GM19463 (cell line): ENCODE measurements at regions not wholly inside any gene's neighbourhood (a gene's known extent, or its start where the extent isn't known, plus 50 kb on each side); places are given as distances from the start of the nearest gene placed in this dataset.
"Not testable (repeated sequence)": the region's sequence is repeated elsewhere in the genome, so short reads cannot be mapped to it uniquely, and the experiment has no call there.

Experiments used
- ATAC-seq: cut with Tn5 transposase; IDR thresholded peaks from one replicate; pipeline ENCODE4 v1.9.1; 2021; ENCODE audit warnings: mild to moderate bottlenecking, moderate library complexity; ENCODE audit not compliant: unreplicated experiment

DNA sequence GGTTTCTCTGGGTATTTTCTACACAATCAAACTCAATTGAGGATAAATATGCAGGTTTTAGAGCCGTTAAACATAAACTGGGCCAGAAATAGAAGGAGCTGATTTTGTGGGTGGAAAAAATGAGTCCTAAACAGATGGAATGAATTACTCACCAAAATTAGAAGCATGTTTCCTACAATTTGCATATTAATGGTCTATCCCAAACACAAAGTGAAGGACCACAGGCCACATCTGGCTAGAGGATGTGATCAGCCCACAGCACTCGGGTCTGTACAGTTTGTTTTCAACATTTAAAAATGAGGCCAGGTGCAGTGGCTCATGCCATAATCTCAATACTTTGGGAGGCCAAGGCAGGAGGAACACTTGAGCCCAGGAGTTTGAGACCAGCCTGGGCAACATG, 296.3 kb downstream of the PREX1 start:
- no peak for ATAC-seq

DNA sequence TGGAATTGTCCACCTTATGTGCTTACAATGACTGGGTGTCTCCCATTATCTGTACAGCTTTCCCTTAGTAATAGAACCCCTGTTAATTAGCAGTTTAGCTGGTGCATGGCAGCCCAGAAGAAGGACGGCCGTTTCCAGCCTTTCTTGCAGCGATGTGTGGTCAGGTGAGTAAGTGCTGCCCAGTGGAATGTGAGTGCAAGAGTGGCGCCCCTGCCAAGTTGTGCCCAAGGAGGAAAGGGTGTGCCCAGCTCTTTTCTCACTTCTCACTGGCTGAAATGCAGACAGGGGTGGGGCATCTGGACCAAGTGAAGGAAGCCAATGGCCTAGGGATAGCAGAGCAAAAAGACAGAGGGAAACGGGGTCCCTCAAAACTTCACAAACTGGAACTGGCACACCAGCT, 296.8 kb downstream of the PREX1 start:
- no peak for ATAC-seq

DNA sequence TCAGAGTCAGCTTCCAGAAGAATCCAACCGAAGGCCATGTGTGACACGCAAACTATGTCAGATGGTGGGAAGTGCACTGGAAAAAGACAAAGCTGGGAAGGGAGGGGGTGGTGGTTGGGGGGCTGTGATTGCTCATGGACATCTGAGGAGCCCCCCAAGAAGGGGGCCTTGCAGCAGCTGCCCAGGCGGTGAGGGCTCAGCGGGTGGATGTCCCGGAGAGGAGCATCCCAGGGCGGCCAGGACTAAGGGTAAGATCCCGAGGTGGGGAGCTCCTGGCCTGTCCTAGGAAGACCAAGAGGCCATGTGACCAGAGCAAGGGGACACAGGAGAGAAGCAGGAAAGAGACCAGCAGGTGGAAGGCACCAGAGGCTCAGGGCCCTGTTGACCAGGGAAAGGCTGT, 299.5 kb downstream of the PREX1 start:
- no peak for ATAC-seq

DNA sequence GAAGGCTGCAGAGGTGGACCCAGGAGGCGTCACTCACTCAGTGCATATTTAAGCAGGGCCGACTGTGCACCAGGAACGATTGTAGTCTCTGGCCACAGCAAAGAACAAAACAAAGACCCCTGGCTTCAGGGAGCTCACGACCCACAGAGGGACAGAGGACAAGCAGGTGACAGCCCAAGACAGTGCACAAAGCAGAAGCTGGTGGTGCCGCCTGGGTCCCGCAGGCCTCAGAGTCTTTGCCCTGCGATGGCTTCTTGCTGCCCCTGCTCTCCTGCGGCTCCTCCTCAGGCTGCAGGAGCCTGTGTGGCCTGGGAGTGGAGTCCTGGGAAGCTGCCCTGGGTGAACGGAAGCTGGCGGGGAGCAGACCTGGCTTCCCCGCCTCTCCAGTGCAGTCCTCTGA, 300.0 kb downstream of the PREX1 start:
- no peak for ATAC-seq

DNA sequence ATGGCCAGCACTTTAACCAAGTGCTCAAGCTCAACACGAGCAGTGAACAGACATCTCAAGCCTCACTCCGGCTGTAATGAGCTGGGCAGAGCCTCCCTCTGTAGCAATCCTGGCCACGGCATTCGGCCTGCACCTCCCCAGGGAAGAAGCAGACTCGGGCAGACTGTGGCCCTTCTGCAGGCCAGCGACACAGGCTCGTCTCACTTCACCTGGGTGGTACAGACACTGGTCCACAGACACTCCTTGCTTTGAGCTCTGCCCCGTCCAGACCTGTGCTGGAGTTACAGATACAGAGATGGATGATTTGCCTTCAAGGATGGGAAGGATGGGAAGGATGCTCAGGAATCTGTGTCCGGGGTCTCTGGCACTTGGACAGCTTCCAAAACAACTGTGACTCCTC, 300.9 kb downstream of the PREX1 start:
- ATAC-seq: no peak

DNA sequence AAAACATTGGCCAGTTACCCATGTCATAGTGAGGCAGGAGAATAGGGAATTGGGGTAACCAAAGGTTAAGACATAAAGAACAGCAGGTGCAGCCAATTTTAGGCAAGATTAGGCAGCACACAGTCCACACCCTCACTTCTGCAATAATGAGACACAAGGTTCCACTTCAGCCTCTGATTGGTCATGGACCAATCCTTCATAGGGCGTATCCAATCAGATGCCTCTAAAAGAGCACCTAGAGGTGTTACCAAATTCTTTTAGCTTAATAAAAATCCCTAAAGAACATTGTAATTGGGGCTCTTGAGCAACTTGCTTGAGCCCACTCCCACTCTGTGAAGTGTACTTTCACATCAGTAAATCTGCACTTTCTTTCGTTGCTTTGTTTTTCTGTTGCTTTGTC, 302.4 kb downstream of the PREX1 start:
- no peak for ATAC-seq

DNA sequence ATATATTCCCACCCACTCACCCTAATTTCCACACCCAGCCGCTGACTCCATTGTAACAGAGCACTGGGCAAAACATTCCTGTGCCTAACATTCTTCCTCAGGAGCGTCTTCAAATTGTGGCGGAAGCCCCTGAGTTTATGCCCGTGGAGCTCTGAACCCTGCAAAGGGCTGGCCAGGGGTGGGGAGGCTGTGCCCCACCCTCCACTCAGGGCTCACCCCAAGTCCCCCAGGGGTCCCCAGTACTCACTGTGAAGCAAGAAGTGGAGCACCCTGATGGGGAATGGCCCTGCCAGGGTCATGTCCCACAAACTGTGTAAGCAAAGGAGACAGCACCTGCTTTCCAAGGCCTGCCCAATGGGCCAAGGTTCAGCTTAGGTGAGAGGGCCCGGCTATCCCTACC, 303.2 kb downstream of the PREX1 start:
- no peak for ATAC-seq

DNA sequence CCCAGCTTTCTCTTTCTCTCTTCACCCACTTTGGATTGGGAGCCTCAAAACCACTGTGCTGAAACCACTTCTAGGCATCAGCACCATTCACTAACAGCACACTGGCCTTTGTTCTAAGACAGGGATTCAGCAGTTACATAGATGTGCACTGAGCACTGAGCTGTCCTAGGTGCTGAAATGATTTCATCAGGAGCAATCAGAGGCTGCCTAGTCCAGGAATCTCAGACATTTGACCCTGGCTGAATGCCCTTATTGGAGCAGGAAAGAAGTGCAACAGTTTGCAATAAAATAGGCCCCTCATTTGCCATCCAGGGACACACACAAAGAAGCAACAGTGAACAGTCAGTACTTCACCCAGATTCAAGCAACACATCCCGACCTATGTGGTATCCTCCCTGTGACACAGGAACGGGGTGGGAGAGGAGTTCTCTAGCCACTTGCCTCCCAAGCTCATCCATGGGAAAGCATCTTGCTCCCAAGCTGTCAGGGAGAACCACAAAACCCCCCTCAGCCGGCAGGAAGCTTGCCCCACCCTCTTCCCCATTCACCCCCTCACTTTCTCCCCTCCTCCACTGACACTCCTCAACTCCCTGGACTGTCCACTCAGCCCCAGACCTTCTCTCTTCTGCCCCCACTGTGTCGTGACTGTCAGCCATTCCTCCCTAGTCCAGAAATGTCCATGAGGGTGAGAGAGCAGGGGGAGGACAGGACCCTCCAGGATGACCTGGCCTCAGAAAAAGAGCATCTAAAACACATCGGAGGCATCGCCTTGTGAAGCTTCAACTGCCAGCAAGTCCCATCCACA, 304.4 kb downstream of the PREX1 start:
- no peak for ATAC-seq

DNA sequence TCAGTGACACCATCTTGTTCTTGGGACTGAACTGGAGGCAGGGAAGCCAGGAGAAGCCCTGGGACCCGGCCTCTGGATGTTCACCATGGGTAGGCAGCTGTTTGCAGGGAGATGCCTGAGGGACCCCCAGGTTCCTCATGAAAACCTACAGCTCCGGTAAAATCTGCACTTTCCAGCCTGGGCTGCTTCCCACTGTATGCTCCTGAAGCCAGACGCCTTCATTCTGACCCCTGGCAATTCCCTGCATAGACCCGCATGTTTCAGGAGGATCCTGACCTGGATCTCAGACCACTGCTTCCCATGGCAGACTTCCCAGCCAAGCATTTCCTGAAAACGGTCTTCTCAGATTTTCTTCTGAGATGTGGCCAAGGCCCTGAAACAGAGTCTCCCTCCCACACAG, 306.7 kb downstream of the PREX1 start:
- ATAC-seq: no peak

DNA sequence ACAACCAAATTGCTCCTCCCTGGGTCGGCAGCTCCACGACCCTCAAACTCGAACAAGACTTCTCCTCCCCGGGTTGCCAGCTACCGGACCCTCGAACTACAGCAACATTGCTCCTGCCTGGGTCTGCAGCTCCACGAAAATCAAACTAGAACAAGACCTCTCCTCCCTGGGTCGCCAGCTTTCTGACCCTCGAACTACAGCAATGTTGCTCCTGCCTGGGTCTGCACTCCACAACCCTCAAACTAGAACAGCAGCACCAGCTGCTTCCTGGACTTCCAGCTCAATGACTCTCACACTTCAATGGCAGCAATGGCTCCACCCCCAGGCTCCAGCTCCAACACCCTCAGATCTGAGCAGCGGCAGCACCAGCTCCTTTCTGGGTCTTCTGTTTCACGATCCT, 311.6 kb downstream of the PREX1 start:
- not testable (repeated sequence) for ATAC-seq

DNA sequence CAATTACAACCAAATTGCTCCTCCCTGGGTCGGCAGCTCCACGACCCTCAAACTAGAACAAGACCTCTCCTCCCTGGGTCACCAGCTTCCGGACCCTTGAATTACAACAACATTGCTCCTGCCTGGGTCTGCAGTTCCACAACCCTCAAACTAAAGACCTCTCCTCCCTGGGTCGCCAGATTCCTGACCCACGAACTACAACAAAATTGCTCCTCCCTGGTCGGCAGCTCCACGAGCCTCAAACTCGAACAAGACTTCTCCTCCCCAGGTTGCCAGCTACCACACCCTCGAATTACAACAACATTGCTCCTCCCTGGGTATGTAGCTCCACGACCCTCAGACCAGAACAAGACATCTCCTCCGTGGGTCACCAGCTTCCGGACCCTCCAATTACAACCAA, 313.2 kb downstream of the PREX1 start:
- ATAC-seq: not testable (repeated sequence)

DNA sequence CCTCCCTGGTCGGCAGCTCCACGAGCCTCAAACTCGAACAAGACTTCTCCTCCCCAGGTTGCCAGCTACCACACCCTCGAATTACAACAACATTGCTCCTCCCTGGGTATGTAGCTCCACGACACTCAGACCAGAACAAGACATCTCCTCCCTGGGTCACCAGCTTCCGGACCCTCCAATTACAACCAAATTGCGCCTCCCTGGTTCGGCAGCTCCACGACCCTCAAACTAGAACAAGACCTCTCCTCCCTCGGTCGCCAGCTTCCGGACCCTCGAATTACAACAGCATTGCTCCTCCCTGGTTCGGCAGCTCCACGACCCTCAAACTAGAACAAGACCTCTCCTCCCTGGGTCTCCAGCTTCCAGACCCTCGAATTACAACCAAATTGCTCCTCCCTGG, 315.3 kb downstream of the PREX1 start:
- ATAC-seq: not testable (repeated sequence)

DNA sequence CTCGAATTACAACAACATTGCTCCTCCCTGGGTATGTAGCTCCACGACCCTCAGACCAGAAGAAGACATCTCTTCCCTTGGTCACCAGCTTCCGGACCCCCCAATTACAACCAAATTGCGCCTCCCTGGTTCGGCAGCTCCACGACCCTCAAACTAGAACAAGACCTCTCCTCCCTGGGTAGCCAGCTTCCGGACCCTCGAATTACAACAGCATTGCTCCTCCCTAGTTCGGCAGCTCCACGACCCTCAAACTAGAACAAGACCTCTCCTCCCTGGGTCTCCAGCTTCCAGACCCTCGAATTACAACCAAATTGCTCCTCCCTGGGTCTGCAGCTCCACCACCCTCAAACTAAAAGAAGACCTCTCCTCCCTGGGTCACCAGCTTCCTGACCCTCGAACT, 322.7 kb downstream of the PREX1 start:
- not testable (repeated sequence) for ATAC-seq

DNA sequence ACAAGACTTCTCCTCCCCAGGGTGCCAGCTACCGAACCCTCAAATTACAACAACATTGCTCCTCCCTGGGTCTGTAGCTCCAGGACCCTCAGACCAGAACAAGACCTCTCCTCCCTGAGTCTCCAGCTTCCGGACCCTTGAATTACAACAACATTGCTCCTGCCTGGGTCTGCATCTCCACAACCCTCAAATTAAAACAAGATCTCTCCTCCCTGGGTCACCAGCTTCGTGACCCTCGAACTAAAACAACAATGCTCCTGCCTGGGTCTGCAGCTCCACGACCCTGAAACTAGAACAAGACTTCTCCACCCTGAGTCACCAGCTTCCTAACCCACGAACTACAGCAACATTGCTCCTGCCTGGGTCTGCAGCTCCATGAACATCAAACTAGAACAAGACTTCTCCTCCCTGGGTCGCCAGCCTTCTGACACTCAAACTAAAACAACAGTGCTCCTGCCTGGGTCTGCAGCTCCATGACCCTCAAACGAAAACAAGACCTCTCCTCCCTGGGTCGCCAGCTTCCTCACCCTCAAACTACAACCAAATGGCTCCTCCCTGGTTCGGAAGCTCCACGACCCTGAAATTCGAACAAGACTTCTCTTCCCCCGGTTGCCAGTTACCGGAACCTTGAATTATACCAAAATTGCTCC, 324.5 kb downstream of the PREX1 start:
- no peak for ATAC-seq

DNA sequence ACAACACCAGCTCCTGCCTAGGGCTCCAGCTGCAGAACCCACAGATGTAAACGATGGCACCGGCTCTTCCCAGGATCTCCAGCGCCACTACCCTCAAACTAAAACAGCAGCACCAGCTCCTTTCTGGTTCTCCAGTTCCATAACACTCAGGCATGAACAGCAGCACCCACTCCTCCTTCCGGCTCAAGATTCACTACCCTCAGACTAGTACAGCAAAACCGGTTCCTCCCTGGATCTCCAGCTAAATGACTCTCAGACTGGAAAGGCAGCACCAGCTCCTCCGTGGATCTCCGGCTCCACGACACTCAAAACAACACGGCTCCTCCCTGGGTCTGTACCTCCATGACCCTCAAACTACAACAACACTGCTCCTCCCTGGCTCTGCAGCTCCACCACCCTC, 325.0 kb downstream of the PREX1 start:
- no peak for ATAC-seq

DNA sequence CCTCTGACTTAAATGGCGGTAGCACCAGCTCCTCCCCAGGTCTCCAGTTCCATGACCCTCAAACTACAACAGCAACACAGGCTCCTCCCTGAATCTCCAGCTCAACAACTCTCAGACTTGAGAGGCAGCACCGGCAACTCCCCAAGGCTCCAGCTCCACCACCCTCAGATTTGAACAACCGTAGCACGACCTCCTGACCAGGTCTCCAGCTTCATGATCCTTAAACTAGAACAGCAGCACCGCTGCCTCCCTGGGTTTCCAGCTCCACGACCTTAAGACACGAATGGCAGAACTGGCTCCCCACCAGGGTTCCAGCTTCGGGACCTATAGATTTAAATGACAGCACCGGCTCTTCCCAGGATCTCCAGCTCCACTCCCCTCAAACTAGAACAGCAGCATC, 325.8 kb downstream of the PREX1 start:
- ATAC-seq: no peak

DNA sequence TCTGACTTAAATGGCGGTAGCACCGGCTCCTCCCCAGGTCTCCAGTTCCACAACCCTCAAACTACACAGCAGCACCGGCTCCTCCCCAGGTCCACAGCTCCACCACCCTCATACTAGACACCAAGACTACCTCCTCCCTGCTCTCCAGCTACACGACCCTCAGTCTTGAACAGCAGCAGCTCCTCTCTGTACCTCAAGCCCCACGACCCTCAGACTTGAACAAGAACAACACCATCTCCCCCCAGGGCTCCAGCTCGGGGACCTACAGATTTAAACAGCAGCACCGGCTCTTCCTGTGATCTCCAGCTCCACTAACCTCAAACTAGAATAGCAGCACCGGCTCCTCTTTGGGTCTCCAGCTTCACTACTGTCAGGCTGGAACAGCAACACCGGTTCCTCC, 326.9 kb downstream of the PREX1 start:
- not testable (repeated sequence) for ATAC-seq

DNA sequence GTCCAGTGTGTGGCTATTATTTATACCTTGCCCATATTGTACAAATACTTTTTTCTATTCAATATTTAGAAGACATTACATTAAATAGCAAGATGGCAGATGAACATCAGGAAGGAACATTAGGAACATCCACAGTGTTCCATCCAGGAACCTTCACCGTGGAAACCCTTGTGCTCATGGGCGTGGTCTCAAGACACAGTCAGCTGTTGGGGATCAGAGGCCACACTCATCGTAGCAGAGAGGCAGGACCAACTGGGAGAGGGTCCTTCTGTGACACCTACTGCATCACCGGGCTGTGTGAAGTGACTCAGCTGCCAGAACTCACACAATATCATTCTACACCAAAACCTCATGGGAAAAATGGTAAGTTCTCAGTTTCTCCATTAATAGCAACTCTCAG, 328.9 kb downstream of the PREX1 start:
- not testable (repeated sequence) for ATAC-seq

DNA sequence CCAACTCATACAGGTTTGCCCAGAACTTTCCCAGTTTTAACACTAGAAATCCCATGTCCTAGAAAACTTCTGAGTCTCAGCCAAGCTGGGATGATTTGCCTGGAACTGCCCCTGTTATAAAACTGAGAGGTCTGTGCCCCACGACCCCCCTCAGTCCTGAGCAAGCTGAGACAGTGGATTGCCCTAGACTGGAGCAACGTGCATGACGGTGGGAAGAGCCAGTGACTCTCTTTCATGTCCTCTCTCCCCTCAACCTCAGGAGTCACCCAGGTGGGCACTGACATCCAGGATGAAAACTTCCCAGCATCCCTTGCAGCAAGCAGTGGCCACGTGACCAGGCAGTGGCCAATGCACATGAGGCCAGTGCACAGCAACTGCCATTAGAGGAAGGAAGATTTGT, 329.7 kb downstream of the PREX1 start:
- not testable (repeated sequence) for ATAC-seq

DNA sequence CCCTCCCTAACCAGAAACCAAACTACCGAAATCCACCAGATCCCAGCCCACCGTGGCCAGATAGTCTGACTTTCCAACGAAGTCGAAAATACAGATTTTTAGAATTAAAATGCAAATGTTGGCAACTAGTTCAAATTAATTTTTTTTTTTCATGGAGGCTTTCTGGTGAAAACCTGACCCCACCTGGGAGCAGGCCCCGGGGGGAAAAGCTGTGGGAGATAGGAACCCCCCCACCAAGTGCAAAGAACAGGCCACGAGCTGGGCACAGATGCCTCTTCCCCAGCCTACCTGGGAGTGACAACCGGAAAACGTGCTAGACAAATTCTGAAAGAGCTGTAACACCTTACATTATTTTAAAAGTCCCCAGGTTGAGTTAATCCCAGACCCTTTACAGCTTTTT, 333.8 kb downstream of the PREX1 start:
- no peak for ATAC-seq

DNA sequence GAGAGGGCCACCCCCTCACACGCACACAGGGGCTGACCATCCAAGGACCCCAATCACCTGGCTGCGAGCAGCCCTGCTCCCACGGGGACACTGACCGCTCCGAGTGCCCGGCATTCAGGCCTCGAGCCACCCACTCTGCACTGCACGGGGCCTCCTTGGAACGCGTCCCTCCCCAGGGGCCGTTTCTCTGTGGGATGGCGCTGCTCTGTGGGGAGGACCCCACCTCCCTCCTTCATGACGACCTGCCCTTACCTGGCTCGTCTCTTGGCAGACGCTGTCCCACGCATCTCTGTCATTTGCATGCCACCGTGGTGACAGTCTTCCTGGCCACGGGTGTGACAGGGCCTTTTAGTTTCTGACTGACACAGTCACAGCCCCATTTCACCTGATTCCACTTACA, 334.5 kb downstream of the PREX1 start:
- ATAC-seq: not testable (repeated sequence)

DNA sequence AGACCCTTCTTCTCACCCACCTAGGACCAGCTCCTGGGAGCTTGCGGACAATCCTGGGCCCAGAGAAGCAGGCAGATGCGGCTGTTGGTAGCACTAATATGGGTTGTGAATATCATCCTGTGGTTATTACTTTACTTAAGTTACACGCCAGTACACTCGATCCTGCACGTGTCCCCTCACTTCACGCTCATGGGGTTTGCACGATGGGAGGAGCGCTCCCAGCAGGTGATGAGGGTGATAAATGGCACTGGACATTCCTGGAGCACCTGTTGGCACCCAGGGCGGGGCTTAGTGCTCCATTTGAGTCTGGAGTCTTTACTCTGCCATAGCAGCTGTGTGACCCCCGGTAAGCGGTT, 335.1 kb downstream of the PREX1 start:
- no peak for ATAC-seq
